Cardiac septum (tissue), 1 donor: ENCODE measurements at regions not wholly inside any gene's neighbourhood (a gene's known extent, or its start where the extent isn't known, plus 50 kb on each side); places are given as distances from the start of the nearest gene placed in this dataset.

ENCODE experiments used
- DNase-seq: peaks from one replicate; pipeline ENCODE4 v3.0.0-alpha.2; 2020; ENCODE audit warnings: low spot score
- intact Hi-C: fragments of 100-400 bp; cut with DNase I; formaldehyde crosslinking; loops from one replicate; pipeline ENCODE4 v1.14.0; 2022
- donor health status: DM: no; HTN: no; CAD: no.

- no peak for DNase-seq
- intact Hi-C loops = loop anchor here (2.0 to 10.0 kb wide), 3 partner anchors 160 to 724 kb away; no protein-coding TSS in a partner anchor
Observed at GRCh38 chr12:97308576-97309198, 153.9 kb upstream of the RMST start.

- no peak for DNase-seq
- intact Hi-C loops = loop anchor here (2.0 to 10.0 kb wide), 3 partner anchors 161 to 725 kb away; no protein-coding TSS in a partner anchor
Observed at GRCh38 chr12:97309921-97310320, 152.7 kb upstream of the RMST start.

GRCh38 chr12:97312570-97313135 is 150.0 kb upstream of the RMST start:
- intact Hi-C loops = no loop called here
- no peak for DNase-seq

- intact Hi-C loops = no loop called here
- no peak for DNase-seq
Observed at GRCh38 chr12:97313471-97314190, 149.0 kb upstream of the RMST start.

GRCh38 chr12:97316321-97316720 is 146.3 kb upstream of the RMST start:
- intact Hi-C loops = no loop called here

GRCh38 chr12:97321621-97322020 is 141.0 kb upstream of the RMST start:
- intact Hi-C loops = no loop called here
- DNase-seq = no peak

More at GRCh38 chr12:97316321-97316720, 146.3 kb upstream of the RMST start:
- DNase-seq = no peak

- intact Hi-C loops = no loop called here
- DNase-seq = no peak
Observed at GRCh38 chr12:97322388-97322787, 140.2 kb upstream of the RMST start.

- intact Hi-C loops = no loop called here
- DNase-seq = no peak
Observed at GRCh38 chr12:97323154-97323553, 139.4 kb upstream of the RMST start.

- intact Hi-C loops = no loop called here
- no peak for DNase-seq
Observed at GRCh38 chr12:97324471-97324870, 138.1 kb upstream of the RMST start.

- DNase-seq = no peak
- intact Hi-C loops = no loop called here
Observed at GRCh38 chr12:97335115-97335514, 127.5 kb upstream of the RMST start.

- intact Hi-C loops = no loop called here
Observed at GRCh38 chr12:97336900-97337751, 125.5 kb upstream of the RMST start.

GRCh38 chr12:97342130-97342529 is 120.5 kb upstream of the RMST start:
- no peak for DNase-seq
- intact Hi-C loops = no loop called here

More at GRCh38 chr12:97336900-97337751, 125.5 kb upstream of the RMST start:
- no peak for DNase-seq

GRCh38 chr12:97347956-97348355 is 114.6 kb upstream of the RMST start:
- DNase-seq = no peak
- intact Hi-C loops = no loop called here

GRCh38 chr12:97358361-97358760 is 104.2 kb upstream of the RMST start:
- intact Hi-C loops = no loop called here
- no peak for DNase-seq

GRCh38 chr12:97359021-97359690 is 103.4 kb upstream of the RMST start:
- intact Hi-C loops = no loop called here
- no peak for DNase-seq

- intact Hi-C loops = no loop called here
Observed at GRCh38 chr12:97363693-97364092, 98.9 kb upstream of the RMST start.

GRCh38 chr12:97368462-97369163 is 94.0 kb upstream of the RMST start:
- intact Hi-C loops = no loop called here
- no peak for DNase-seq

More at GRCh38 chr12:97363693-97364092, 98.9 kb upstream of the RMST start:
- no peak for DNase-seq

GRCh38 chr12:97375310-97375709 is 87.3 kb upstream of the RMST start:
- intact Hi-C loops = no loop called here
- no peak for DNase-seq

GRCh38 chr12:97380440-97380839 is 82.2 kb upstream of the RMST start:
- no peak for DNase-seq
- intact Hi-C loops = no loop called here
